ENCODE measurements at regions not wholly inside any gene's neighbourhood (a gene's known extent, or its start where the extent isn't known, plus 50 kb on each side); places are given as distances from the start of the nearest gene placed in this dataset.

DNA sequence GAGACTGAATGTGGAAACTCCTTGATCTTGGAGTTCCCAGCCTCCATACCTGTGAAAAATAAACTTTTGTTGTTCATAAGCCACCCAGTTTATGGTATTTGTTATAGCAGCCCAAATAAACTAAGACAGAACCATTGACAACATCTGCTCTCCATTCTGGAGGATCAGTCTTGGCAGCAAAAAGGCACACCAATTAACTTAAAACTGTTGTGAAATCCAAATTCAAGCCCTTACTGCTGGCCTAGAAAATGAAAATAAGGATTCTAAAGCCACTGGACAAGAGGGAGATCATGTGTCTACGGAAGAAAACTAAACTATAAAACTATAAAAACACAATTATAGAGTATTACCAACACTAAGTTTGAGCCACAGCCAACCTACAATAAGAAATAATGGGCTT, 172.1 kb upstream of the RNPC3 start:
- TF ChIP-seq POLR2A (IDR thresholded peaks at IDR 0.05) (no peak), CTCF (IDR thresholded peaks at IDR 0.05) (no peak)

Data from uterus (tissue), 2 donors.